ENCODE measurements at regions not wholly inside any gene's neighbourhood (a gene's known extent, or its start where the extent isn't known, plus 50 kb on each side); places are given as distances from the start of the nearest gene placed in this dataset.

- Histone ChIP-seq H3K27me3 (ENCODE audit: insufficient read depth, insufficient read length) (no peaks in the 10 kb centered on the region), H3K4me1 (ENCODE audit: insufficient read depth, insufficient read length) (no peaks in the 10 kb centered on the region), H3K9me3 (ENCODE audit: insufficient read depth, low read length) (no peaks in the 10 kb centered on the region), H3K4me3 (ENCODE audit: insufficient read length, low read depth) (no peak overlapping the region), H3K9ac (ENCODE audit: insufficient read length, low read depth) (no peak overlapping the region), H3K36me3 (ENCODE audit: insufficient read depth, insufficient read length, low read length) (no peaks in the 10 kb centered on the region)
- DNase-seq (ENCODE audit: low read depth, low spot score): no peak
- TF ChIP-seq SUZ12 (IDR thresholded peaks at IDR 0.05; ENCODE audit: extremely low read depth, insufficient read depth, insufficient read length): no peak
- TF ChIP-seq ZNF274 (IDR thresholded peaks at IDR 0.05; ENCODE audit: low read depth, low read length): no peak
- TF ChIP-seq YY1 (IDR thresholded peaks at IDR 0.05; ENCODE audit: insufficient read depth, insufficient read length): no peak
Measured at GRCh38 chr14:36068777-36069534, 107.6 kb downstream of the PTCSC3 start.

GRCh38 chr14:36067428-36068187, 108.9 kb downstream of the PTCSC3 start:
- H3K27me3 ChIP-seq (ENCODE audit: insufficient read depth, insufficient read length): no peaks in the 10 kb centered on the region
- no peak overlapping the region for H3K4me3 ChIP-seq (ENCODE audit: insufficient read length, low read depth)
- no peak for DNase-seq (ENCODE audit: low read depth, low spot score)
- H3K9me3 ChIP-seq (ENCODE audit: insufficient read depth, low read length): no peaks in the 10 kb centered on the region
- H3K36me3 ChIP-seq (ENCODE audit: insufficient read depth, insufficient read length, low read length): no peaks in the 10 kb centered on the region
- H3K4me1 ChIP-seq (ENCODE audit: insufficient read depth, insufficient read length): no peaks in the 10 kb centered on the region
- H3K9ac ChIP-seq (ENCODE audit: insufficient read length, low read depth): no peak overlapping the region
- TF ChIP-seq SUZ12 (IDR thresholded peaks at IDR 0.05; ENCODE audit: extremely low read depth, insufficient read depth, insufficient read length): no peak
- no peak for TF ChIP-seq YY1 (IDR thresholded peaks at IDR 0.05; ENCODE audit: insufficient read depth, insufficient read length)
- TF ChIP-seq ZNF274 (IDR thresholded peaks at IDR 0.05; ENCODE audit: low read depth, low read length): no peak

- H3K36me3 ChIP-seq (ENCODE audit: insufficient read depth, insufficient read length, low read length): no peaks in the 10 kb centered on the region
- no peaks in the 10 kb centered on the region for H3K9me3 ChIP-seq (ENCODE audit: insufficient read depth, low read length)
- TF ChIP-seq SUZ12 (IDR thresholded peaks at IDR 0.05; ENCODE audit: extremely low read depth, insufficient read depth, insufficient read length): no peak
- TF ChIP-seq YY1 (IDR thresholded peaks at IDR 0.05; ENCODE audit: insufficient read depth, insufficient read length): no peak
- TF ChIP-seq ZNF274 (IDR thresholded peaks at IDR 0.05; ENCODE audit: low read depth, low read length): no peak
Measured at GRCh38 chr14:36066636-36067035, 109.9 kb downstream of the PTCSC3 start.

DNA sequence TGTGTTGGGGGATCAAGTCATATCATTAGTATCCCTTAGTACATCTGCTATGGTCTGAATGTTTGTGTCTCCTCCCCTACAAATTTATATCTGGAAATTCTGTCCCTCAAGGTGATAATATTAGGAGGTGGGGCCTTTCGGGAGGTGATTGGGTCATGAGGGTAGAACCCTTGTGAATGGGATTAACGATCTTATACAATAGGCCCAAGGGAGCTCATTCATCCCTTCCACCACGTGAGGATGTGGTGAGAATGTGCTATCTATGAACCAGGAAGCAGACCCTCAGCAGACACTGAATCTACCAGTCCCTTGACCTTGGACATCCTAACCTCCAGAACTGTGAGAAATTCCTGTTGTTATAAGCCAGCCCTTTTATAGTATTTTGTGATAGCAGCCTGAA, 110.7 kb downstream of the PTCSC3 start:
- no peaks in the 10 kb centered on the region for H3K9me3 ChIP-seq (ENCODE audit: insufficient read depth, low read length)
- TF ChIP-seq SUZ12 (IDR thresholded peaks at IDR 0.05; ENCODE audit: extremely low read depth, insufficient read depth, insufficient read length): no peak
- no peak for TF ChIP-seq ZNF274 (IDR thresholded peaks at IDR 0.05; ENCODE audit: low read depth, low read length)

More at GRCh38 chr14:36066636-36067035, 109.9 kb downstream of the PTCSC3 start:
- Histone ChIP-seq H3K27me3 (ENCODE audit: insufficient read depth, insufficient read length) (no peaks in the 10 kb centered on the region), H3K9ac (ENCODE audit: insufficient read length, low read depth) (no peak overlapping the region), H3K4me3 (ENCODE audit: insufficient read length, low read depth) (no peak overlapping the region), H3K4me1 (ENCODE audit: insufficient read depth, insufficient read length) (no peaks in the 10 kb centered on the region)
- DNase-seq (ENCODE audit: low read depth, low spot score): no peak

DNA sequence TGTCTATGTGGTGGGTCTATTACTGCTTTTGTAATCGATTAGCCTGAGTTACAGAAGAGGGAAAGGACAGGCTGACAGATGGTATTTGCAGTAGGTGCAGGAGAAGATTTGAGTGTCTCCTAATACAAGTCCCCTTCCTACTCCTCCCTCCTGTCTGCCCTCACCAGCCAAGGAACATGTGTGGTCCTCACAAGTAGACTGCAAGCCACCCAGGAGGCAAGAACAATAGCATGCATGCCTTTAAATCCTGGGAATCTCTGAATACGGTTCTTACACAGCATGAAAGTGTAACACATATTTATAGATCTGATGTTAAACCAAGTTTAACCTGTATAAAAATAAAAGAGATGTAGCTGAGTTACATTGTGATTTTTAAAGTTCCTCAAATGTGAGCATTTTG, 117.0 kb downstream of the PTCSC3 start:
- no peaks in the 10 kb centered on the region for H3K9me3 ChIP-seq (ENCODE audit: insufficient read depth, low read length)
- no peaks in the 10 kb centered on the region for H3K36me3 ChIP-seq (ENCODE audit: insufficient read depth, insufficient read length, low read length)
- TF ChIP-seq ZNF274 (IDR thresholded peaks at IDR 0.05; ENCODE audit: low read depth, low read length) (no peak), SUZ12 (IDR thresholded peaks at IDR 0.05; ENCODE audit: extremely low read depth, insufficient read depth, insufficient read length) (no peak)
- H3K4me3 ChIP-seq (ENCODE audit: insufficient read length, low read depth): no peak overlapping the region
- no peak overlapping the region for H3K9ac ChIP-seq (ENCODE audit: insufficient read length, low read depth)
- no peak for DNase-seq (ENCODE audit: low read depth, low spot score)
- no peaks in the 10 kb centered on the region for H3K27me3 ChIP-seq (ENCODE audit: insufficient read depth, insufficient read length)
- no peaks in the 10 kb centered on the region for H3K4me1 ChIP-seq (ENCODE audit: insufficient read depth, insufficient read length)

More for the DNA sequence above, 110.7 kb downstream of the PTCSC3 start:
- no peak for DNase-seq (ENCODE audit: low read depth, low spot score)
- no peaks in the 10 kb centered on the region for H3K36me3 ChIP-seq (ENCODE audit: insufficient read depth, insufficient read length, low read length)
- H3K4me1 ChIP-seq (ENCODE audit: insufficient read depth, insufficient read length): no peaks in the 10 kb centered on the region
- H3K9ac ChIP-seq (ENCODE audit: insufficient read length, low read depth): no peak overlapping the region
- no peaks in the 10 kb centered on the region for H3K27me3 ChIP-seq (ENCODE audit: insufficient read depth, insufficient read length)
- no peak overlapping the region for H3K4me3 ChIP-seq (ENCODE audit: insufficient read length, low read depth)

DNA sequence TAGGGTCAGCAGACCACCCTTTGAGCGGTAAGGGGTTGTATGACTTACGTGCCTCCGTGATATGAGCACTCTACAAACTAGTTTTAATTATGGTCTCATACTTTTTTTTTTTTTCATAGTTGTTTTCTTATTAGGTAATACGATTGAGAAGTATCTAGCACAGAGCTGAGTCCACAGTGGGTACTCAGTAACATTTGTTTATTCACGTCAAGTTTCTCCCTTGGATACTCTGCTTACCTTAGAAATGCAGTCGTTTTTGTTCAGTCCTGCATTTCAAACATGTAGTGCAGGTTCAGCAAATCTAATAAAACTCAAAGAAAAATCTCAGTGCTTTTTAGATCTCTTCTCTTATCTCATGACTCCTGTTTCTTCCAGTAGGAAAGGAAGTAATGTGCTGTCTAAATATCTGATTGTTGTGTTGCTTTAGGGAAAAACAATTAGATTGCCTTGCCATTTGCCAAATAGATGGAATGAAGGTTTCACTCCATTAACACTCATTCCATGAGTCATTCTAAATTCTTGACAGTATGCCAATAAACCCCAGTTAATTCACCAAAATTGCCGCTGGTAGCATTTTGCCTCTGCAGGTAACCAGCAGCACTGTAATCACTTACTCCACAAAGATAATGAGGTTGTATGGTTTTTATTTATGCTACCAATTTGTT, 118.9 kb downstream of the PTCSC3 start:
- no peak for DNase-seq (ENCODE audit: low read depth, low spot score)
- H3K27me3 ChIP-seq (ENCODE audit: insufficient read depth, insufficient read length): no peaks in the 10 kb centered on the region
- H3K9ac ChIP-seq (ENCODE audit: insufficient read length, low read depth): no peak overlapping the region
- H3K4me1 ChIP-seq (ENCODE audit: insufficient read depth, insufficient read length): no peaks in the 10 kb centered on the region
- H3K36me3 ChIP-seq (ENCODE audit: insufficient read depth, insufficient read length, low read length): no peaks in the 10 kb centered on the region
- H3K9me3 ChIP-seq (ENCODE audit: insufficient read depth, low read length): no peaks in the 10 kb centered on the region
- TF ChIP-seq SUZ12 (IDR thresholded peaks at IDR 0.05; ENCODE audit: extremely low read depth, insufficient read depth, insufficient read length): no peak
- TF ChIP-seq ZNF274 (IDR thresholded peaks at IDR 0.05; ENCODE audit: low read depth, low read length): no peak
- TF ChIP-seq YY1 (IDR thresholded peaks at IDR 0.05; ENCODE audit: insufficient read depth, insufficient read length): no peak
- H3K4me3 ChIP-seq (ENCODE audit: insufficient read length, low read depth): no peak overlapping the region

GRCh38 chr14:36056845-36057244, 119.7 kb downstream of the PTCSC3 start:
- H3K4me1 ChIP-seq (ENCODE audit: insufficient read depth, insufficient read length): no peaks in the 10 kb centered on the region
- TF ChIP-seq SUZ12 (IDR thresholded peaks at IDR 0.05; ENCODE audit: extremely low read depth, insufficient read depth, insufficient read length) (no peak), ZNF274 (IDR thresholded peaks at IDR 0.05; ENCODE audit: low read depth, low read length) (no peak), YY1 (IDR thresholded peaks at IDR 0.05; ENCODE audit: insufficient read depth, insufficient read length) (no peak)
- no peaks in the 10 kb centered on the region for H3K9me3 ChIP-seq (ENCODE audit: insufficient read depth, low read length)
- H3K36me3 ChIP-seq (ENCODE audit: insufficient read depth, insufficient read length, low read length): no peaks in the 10 kb centered on the region
- H3K4me3 ChIP-seq (ENCODE audit: insufficient read length, low read depth): no peak overlapping the region
- no peaks in the 10 kb centered on the region for H3K27me3 ChIP-seq (ENCODE audit: insufficient read depth, insufficient read length)
- H3K9ac ChIP-seq (ENCODE audit: insufficient read length, low read depth): no peak overlapping the region
- no peak for DNase-seq (ENCODE audit: low read depth, low spot score)
